MG63 (cell line): ENCODE measurements at regions not wholly inside any gene's neighbourhood (a gene's known extent, or its start where the extent isn't known, plus 50 kb on each side); places are given as distances from the start of the nearest gene placed in this dataset.

Experiments used
- DNase-seq: peaks from one replicate; pipeline ENCODE4 v3.0.0-alpha.2; 2020
- H3K27me3 ChIP-seq: fragments of 250-450 bp; sonication (Bioruptor Pico); 2 replicates; pipeline ENCODE4 v1.5.1; 2020; ENCODE audit warnings: mild to moderate bottlenecking, moderate library complexity
- H3K36me3 ChIP-seq: fragments of 250-450 bp; sonication (Bioruptor Pico); 2 replicates; pipeline ENCODE4 v1.5.1; 2020; ENCODE audit warnings: mild to moderate bottlenecking, moderate library complexity
- H3K4me3 ChIP-seq: fragments of 250-450 bp; sonication (Bioruptor Pico); 2 replicates; pipeline ENCODE4 v1.5.1; 2020; ENCODE audit warnings: mild to moderate bottlenecking, moderate library complexity
- H3K9me3 ChIP-seq: fragments of 250-450 bp; sonication (Bioruptor Pico); 2 replicates; pipeline ENCODE4 v1.5.1; 2020; ENCODE audit warnings: mild to moderate bottlenecking, moderate library complexity

GRCh38 chr2:16167451-16167861 lies 227.1 kb downstream of the MYCN start:
- Histone ChIP-seq H3K4me3 (no peak overlapping the region), H3K27me3 (peaks cover 3% of the 10 kb centered on the region), H3K36me3 (no peaks in the 10 kb centered on the region), H3K9me3 (no peaks in the 10 kb centered on the region)
- DNase-seq: no peak

GRCh38 chr2:16166327-16166981 lies 226.1 kb downstream of the MYCN start:
- no peak for DNase-seq
- H3K4me3 ChIP-seq: no peak overlapping the region
- no peaks in the 10 kb centered on the region for H3K36me3 ChIP-seq
- H3K9me3 ChIP-seq: no peaks in the 10 kb centered on the region
- H3K27me3 ChIP-seq: peaks cover 3% of the 10 kb centered on the region

- H3K36me3 ChIP-seq: no peaks in the 10 kb centered on the region
- H3K27me3 ChIP-seq: peaks cover 3% of the 10 kb centered on the region
- no peak overlapping the region for H3K4me3 ChIP-seq
- no peaks in the 10 kb centered on the region for H3K9me3 ChIP-seq
- no peak for DNase-seq
Observed at GRCh38 chr2:16165518-16166326, 225.4 kb downstream of the MYCN start.

- Histone ChIP-seq H3K9me3 (no peaks in the 10 kb centered on the region), H3K4me3 (no peak overlapping the region), H3K36me3 (no peaks in the 10 kb centered on the region), H3K27me3 (peaks cover 3% of the 10 kb centered on the region)
- no peak for DNase-seq
Observed at GRCh38 chr2:16162491-16163040, 222.2 kb downstream of the MYCN start.

- peaks cover 3% of the 10 kb centered on the region for H3K27me3 ChIP-seq
- no peak for DNase-seq
Observed at GRCh38 chr2:16161768-16162490, 221.6 kb downstream of the MYCN start.

GRCh38 chr2:16161085-16161565 lies 220.8 kb downstream of the MYCN start:
- H3K4me3 ChIP-seq: no peak overlapping the region
- H3K9me3 ChIP-seq: no peaks in the 10 kb centered on the region
- peaks cover 3% of the 10 kb centered on the region for H3K27me3 ChIP-seq
- no peak for DNase-seq
- H3K36me3 ChIP-seq: no peaks in the 10 kb centered on the region

More at GRCh38 chr2:16161768-16162490, 221.6 kb downstream of the MYCN start:
- Histone ChIP-seq H3K36me3 (no peaks in the 10 kb centered on the region), H3K9me3 (no peaks in the 10 kb centered on the region), H3K4me3 (no peak overlapping the region)

- Histone ChIP-seq H3K9me3 (no peaks in the 10 kb centered on the region), H3K27me3 (peaks cover 3% of the 10 kb centered on the region; the same call in 1 of the 2 replicates), H3K36me3 (no peaks in the 10 kb centered on the region), H3K4me3 (no peak overlapping the region)
- no peak for DNase-seq
Observed at GRCh38 chr2:16160281-16161084, 220.1 kb downstream of the MYCN start.

GRCh38 chr2:16156411-16156810 lies 216.1 kb downstream of the MYCN start:
- no peak for DNase-seq
- no peaks in the 10 kb centered on the region for H3K27me3 ChIP-seq
- no peaks in the 10 kb centered on the region for H3K9me3 ChIP-seq
- H3K4me3 ChIP-seq: no peak overlapping the region
- H3K36me3 ChIP-seq: no peaks in the 10 kb centered on the region

- Histone ChIP-seq H3K36me3 (no peaks in the 10 kb centered on the region), H3K4me3 (no peak overlapping the region), H3K27me3 (no peaks in the 10 kb centered on the region), H3K9me3 (no peaks in the 10 kb centered on the region)
- no peak for DNase-seq
Observed at GRCh38 chr2:16155766-16156165, 215.4 kb downstream of the MYCN start.

GRCh38 chr2:16155366-16155765 lies 215.0 kb downstream of the MYCN start:
- Histone ChIP-seq H3K9me3 (no peaks in the 10 kb centered on the region), H3K27me3 (no peaks in the 10 kb centered on the region), H3K4me3 (no peak overlapping the region)

GRCh38 chr2:16154501-16155280 lies 214.3 kb downstream of the MYCN start:
- no peaks in the 10 kb centered on the region for H3K36me3 ChIP-seq
- no peak for DNase-seq
- H3K4me3 ChIP-seq: no peak overlapping the region
- no peaks in the 10 kb centered on the region for H3K27me3 ChIP-seq
- H3K9me3 ChIP-seq: no peaks in the 10 kb centered on the region

More at GRCh38 chr2:16155366-16155765, 215.0 kb downstream of the MYCN start:
- no peaks in the 10 kb centered on the region for H3K36me3 ChIP-seq
- DNase-seq: no peak

GRCh38 chr2:16154061-16154460 lies 213.7 kb downstream of the MYCN start:
- no peak overlapping the region for H3K4me3 ChIP-seq
- DNase-seq: no peak
- H3K27me3 ChIP-seq: no peaks in the 10 kb centered on the region
- no peaks in the 10 kb centered on the region for H3K9me3 ChIP-seq
- H3K36me3 ChIP-seq: no peaks in the 10 kb centered on the region

GRCh38 chr2:16153754-16154035 lies 213.3 kb downstream of the MYCN start:
- Histone ChIP-seq H3K27me3 (no peaks in the 10 kb centered on the region), H3K9me3 (no peaks in the 10 kb centered on the region), H3K4me3 (no peak overlapping the region), H3K36me3 (no peaks in the 10 kb centered on the region)
- DNase-seq: no peak

GRCh38 chr2:16152928-16153753 lies 212.8 kb downstream of the MYCN start:
- no peak for DNase-seq
- Histone ChIP-seq H3K27me3 (no peaks in the 10 kb centered on the region), H3K4me3 (no peak overlapping the region), H3K36me3 (no peaks in the 10 kb centered on the region), H3K9me3 (no peaks in the 10 kb centered on the region)
